CD8-positive, alpha-beta memory T cell (primary cell): ENCODE measurements at regions not wholly inside any gene's neighbourhood (a gene's known extent, or its start where the extent isn't known, plus 50 kb on each side); places are given as distances from the start of the nearest gene placed in this dataset.

Experiments
- CTCF ChIA-PET: fragments of 350-600 bp; sonication (Branson Sonifier 250); formaldehyde crosslinking; loops from one replicate; lab custom pipeline; 2021; ENCODE audit warnings: antibody characterized with exemption; lab: Charles Lee
- POLR2A ChIA-PET: fragments of 350-600 bp; sonication (Branson Sonifier 250); formaldehyde crosslinking; loops from one replicate; lab custom pipeline; 2021; ENCODE audit warnings: antibody characterized with exemption; lab: Charles Lee
- DNase-seq, 5 donors: peaks; one replicate each; pipeline versions ENCODE4 v3.0.0 to v3.0.0-alpha.2; 2020 to 2022; ENCODE audit warnings: mixed read lengths in 1 of 5
- H3K27ac ChIP-seq: one replicate; pipeline ENCODE4 v1.7.0; 2013; ENCODE audit warnings: low read depth, mild to moderate bottlenecking, low read length, moderate library complexity
- H3K27me3 ChIP-seq: 2 replicates; pipeline ENCODE4 v1.7.0; 2013; ENCODE audit warnings: low read length, mild to moderate bottlenecking; ENCODE audit not compliant: insufficient read depth, poor library complexity, severe bottlenecking
- H3K36me3 ChIP-seq: 2 replicates; pipeline ENCODE4 v1.7.0; 2013; ENCODE audit warnings: mild to moderate bottlenecking, low read length, moderate library complexity; ENCODE audit not compliant: insufficient read depth
- H3K4me1 ChIP-seq: 2 replicates; pipeline ENCODE4 v1.7.0; 2013; ENCODE audit warnings: mild to moderate bottlenecking, low read length, moderate library complexity; ENCODE audit not compliant: insufficient read depth
- H3K4me3 ChIP-seq: 2 replicates; pipeline ENCODE4 v1.7.0; 2013; ENCODE audit warnings: mild to moderate bottlenecking, low read length
- H3K9me3 ChIP-seq: 2 replicates; pipeline ENCODE4 v1.7.0; 2013; ENCODE audit warnings: mild to moderate bottlenecking, low read length
- H3K27ac Mint-ChIP-seq, 8 donors: one replicate each; pipeline ENCODE4 v1.8.0; 2020 to 2021; ENCODE audit warnings: mixed read lengths in 8 of 8, mild to moderate bottlenecking in 6 of 8, inconsistent platforms in 3 of 8, moderate library complexity in 3 of 8
- H3K27me3 Mint-ChIP-seq, 2 donors: one replicate each; pipeline ENCODE4 v1.8.0; 2020 to 2021; ENCODE audit warnings: mixed read lengths in 2 of 2, mild to moderate bottlenecking in 1 of 2, moderate library complexity in 1 of 2
- H3K36me3 Mint-ChIP-seq, 3 donors: one replicate each; pipeline ENCODE4 v1.8.0; 2020 to 2021; ENCODE audit warnings: mixed read lengths in 3 of 3, inconsistent platforms in 1 of 3, mild to moderate bottlenecking in 1 of 3
- H3K4me1 Mint-ChIP-seq, 3 donors: one replicate each; pipeline ENCODE4 v1.8.0; 2020 to 2021; ENCODE audit warnings: mixed read lengths in 3 of 3, inconsistent platforms in 1 of 3, mild to moderate bottlenecking in 1 of 3
- H3K4me3 Mint-ChIP-seq, 7 donors: one replicate each; pipeline ENCODE4 v1.8.0; 2020 to 2021; ENCODE audit warnings: mixed read lengths in 7 of 7, mild to moderate bottlenecking in 6 of 7, moderate library complexity in 4 of 7, inconsistent platforms in 2 of 7
- H3K9me3 Mint-ChIP-seq, 5 donors: one replicate each; pipeline ENCODE4 v1.8.0; 2020 to 2022; ENCODE audit warnings: mixed read lengths in 5 of 5, mild to moderate bottlenecking in 3 of 5, moderate library complexity in 2 of 5, inconsistent platforms in 1 of 5

- no peak overlapping the region for H3K4me3 ChIP-seq
- peak overlapping the region in 1 of 8 donors; percentile 7 for H3K27ac Mint-ChIP-seq
- no peak overlapping the region for H3K4me3 Mint-ChIP-seq
- H3K27me3 Mint-ChIP-seq, result no peaks in the 10 kb centered on the region
- H3K36me3 ChIP-seq, result peaks cover 8% of the 10 kb centered on the region
- no peaks in the 10 kb centered on the region for H3K27me3 ChIP-seq
- H3K9me3 ChIP-seq, result peaks cover 5% of the 10 kb centered on the region
- POLR2A ChIA-PET, result no interaction called here
- peaks cover 19 to 32% (median 19%) of the 10 kb centered on the region in 3 donors for H3K4me1 Mint-ChIP-seq
- no peak overlapping the region for H3K27ac ChIP-seq
- H3K4me1 ChIP-seq, result no peaks in the 10 kb centered on the region
- no peak for DNase-seq
- peaks cover 22 to 43% (median 37%) of the 10 kb centered on the region in 3 donors for H3K36me3 Mint-ChIP-seq
- CTCF ChIA-PET, result no interaction called here
- peaks cover 0 to 6% (median 2%) of the 10 kb centered on the region in 5 donors for H3K9me3 Mint-ChIP-seq
These were observed 91.1 kb downstream of the MPP7 start for GRCh38 chr10:28211759-28212158.

- Mint-ChIP-seq H3K4me1 (peaks cover 6 to 22% (median 18%) of the 10 kb centered on the region in 3 donors), H3K27me3 (no peaks in the 10 kb centered on the region), H3K27ac (no peak overlapping the region), H3K36me3 (peaks cover 28 to 44% (median 43%) of the 10 kb centered on the region in 3 donors), H3K9me3 (peaks cover 0 to 6% (median 2%) of the 10 kb centered on the region in 5 donors), H3K4me3 (no peak overlapping the region)
- Histone ChIP-seq H3K27ac (no peak overlapping the region), H3K4me1 (no peaks in the 10 kb centered on the region), H3K4me3 (no peak overlapping the region), H3K27me3 (no peaks in the 10 kb centered on the region), H3K9me3 (peaks cover 5% of the 10 kb centered on the region), H3K36me3 (peaks cover 8% of the 10 kb centered on the region)
- DNase-seq, result no peak
- POLR2A ChIA-PET, result no interaction called here
- CTCF ChIA-PET, result no interaction called here
These were observed 95.1 kb downstream of the MPP7 start for GRCh38 chr10:28207799-28208198.

- Histone ChIP-seq H3K4me1 (no peaks in the 10 kb centered on the region), H3K27me3 (no peaks in the 10 kb centered on the region), H3K36me3 (peaks cover under 1% of the 10 kb centered on the region), H3K4me3 (no peak overlapping the region), H3K27ac (no peak overlapping the region), H3K9me3 (no peaks in the 10 kb centered on the region)
- H3K27ac Mint-ChIP-seq, result no peak overlapping the region
- DNase-seq, result no peak
- peaks cover 0 to under 1% (median 0%) of the 10 kb centered on the region in 5 donors for H3K9me3 Mint-ChIP-seq
- H3K4me1 Mint-ChIP-seq, result peaks cover 3 to 11% (median 8%) of the 10 kb centered on the region in 3 donors
- H3K36me3 Mint-ChIP-seq, result peaks cover 15 to 44% (median 18%) of the 10 kb centered on the region in 3 donors
- no peaks in the 10 kb centered on the region for H3K27me3 Mint-ChIP-seq
- no peak overlapping the region for H3K4me3 Mint-ChIP-seq
- ChIA-PET POLR2A (no interaction called here), CTCF (no interaction called here)
These were observed 99.9 kb downstream of the MPP7 start for GRCh38 chr10:28202941-28203352.

GRCh38 chr10:28201410-28202400, 101.2 kb downstream of the MPP7 start:
- POLR2A ChIA-PET, result no interaction called here
- Mint-ChIP-seq H3K27me3 (no peaks in the 10 kb centered on the region), H3K4me1 (peaks cover 3 to 11% (median 8%) of the 10 kb centered on the region in 3 donors), H3K27ac (no peak overlapping the region), H3K9me3 (no peaks in the 10 kb centered on the region), H3K36me3 (peaks cover 7 to 49% (median 21%) of the 10 kb centered on the region in 3 donors), H3K4me3 (no peak overlapping the region)
- Histone ChIP-seq H3K36me3 (no peaks in the 10 kb centered on the region), H3K9me3 (no peaks in the 10 kb centered on the region), H3K27me3 (no peaks in the 10 kb centered on the region), H3K27ac (no peak overlapping the region), H3K4me1 (no peaks in the 10 kb centered on the region), H3K4me3 (no peak overlapping the region)
- CTCF ChIA-PET, result interaction anchor here (1.3 kb wide), 2 partner anchors 192 to 460 kb away, joined by 3 to 4 read pairs; no protein-coding TSS in a partner anchor
- DNase-seq, result no peak

GRCh38 chr10:28200775-28201174, 102.1 kb downstream of the MPP7 start:
- no peak for DNase-seq
- H3K4me3 ChIP-seq, result no peak overlapping the region
- H3K27me3 Mint-ChIP-seq, result no peaks in the 10 kb centered on the region
- H3K9me3 ChIP-seq, result no peaks in the 10 kb centered on the region
- no peak overlapping the region for H3K4me3 Mint-ChIP-seq
- H3K36me3 ChIP-seq, result no peaks in the 10 kb centered on the region
- no peak overlapping the region for H3K27ac Mint-ChIP-seq
- ChIA-PET POLR2A (no interaction called here), CTCF (interaction anchor here (0.7 to 1.3 kb wide), 3 partner anchors 193 to 459 kb away, joined by 3 to 4 read pairs (median 3); no protein-coding TSS in a partner anchor)
- H3K36me3 Mint-ChIP-seq, result peaks cover 7 to 52% (median 26%) of the 10 kb centered on the region in 3 donors
- no peaks in the 10 kb centered on the region for H3K4me1 ChIP-seq
- H3K27ac ChIP-seq, result no peak overlapping the region
- H3K27me3 ChIP-seq, result no peaks in the 10 kb centered on the region
- H3K4me1 Mint-ChIP-seq, result peaks cover 5 to 9% (median 8%) of the 10 kb centered on the region in 3 donors
- no peaks in the 10 kb centered on the region for H3K9me3 Mint-ChIP-seq

- Mint-ChIP-seq H3K36me3 (peaks cover 11 to 50% (median 23%) of the 10 kb centered on the region in 3 donors), H3K27me3 (no peaks in the 10 kb centered on the region), H3K9me3 (no peaks in the 10 kb centered on the region), H3K4me3 (no peak overlapping the region), H3K4me1 (peaks cover under 1 to 9% (median 4%) of the 10 kb centered on the region in 3 donors), H3K27ac (peak overlapping the region in 1 of 8 donors; percentile 59)
- no peaks in the 10 kb centered on the region for H3K9me3 ChIP-seq
- H3K27ac ChIP-seq, result no peak overlapping the region
- H3K36me3 ChIP-seq, result no peaks in the 10 kb centered on the region
- no peaks in the 10 kb centered on the region for H3K4me1 ChIP-seq
- no peaks in the 10 kb centered on the region for H3K27me3 ChIP-seq
- no peak for DNase-seq
- CTCF ChIA-PET, result interaction anchor here (0.7 to 1.3 kb wide), 2 partner anchors 194 to 458 kb away, joined by 3 to 4 read pairs; no protein-coding TSS in a partner anchor
- POLR2A ChIA-PET, result interaction anchor here (0.6 kb wide), 1 partner anchor 98 kb away, joined by 3 read pairs; no protein-coding TSS in a partner anchor
- no peak overlapping the region for H3K4me3 ChIP-seq
These were observed 102.9 kb downstream of the MPP7 start for GRCh38 chr10:28199941-28200340.

- no peak for DNase-seq
- H3K27me3 ChIP-seq, result no peaks in the 10 kb centered on the region
- Mint-ChIP-seq H3K27ac (no peak overlapping the region), H3K9me3 (no peaks in the 10 kb centered on the region), H3K27me3 (no peaks in the 10 kb centered on the region), H3K4me1 (peaks cover 18 to 55% (median 44%) of the 10 kb centered on the region in 3 donors), H3K4me3 (no peak overlapping the region), H3K36me3 (peaks cover 0 to 5% (median 2%) of the 10 kb centered on the region in 3 donors)
- H3K4me3 ChIP-seq, result no peak overlapping the region
- H3K36me3 ChIP-seq, result no peaks in the 10 kb centered on the region
- no peak overlapping the region for H3K27ac ChIP-seq
- ChIA-PET POLR2A (no interaction called here), CTCF (no interaction called here)
- no peaks in the 10 kb centered on the region for H3K4me1 ChIP-seq
- H3K9me3 ChIP-seq, result no peaks in the 10 kb centered on the region
These were observed 112.7 kb downstream of the MPP7 start for GRCh38 chr10:28190196-28190595.

- Mint-ChIP-seq H3K4me1 (peaks cover 18 to 53% (median 37%) of the 10 kb centered on the region in 3 donors), H3K36me3 (no peaks in the 10 kb centered on the region), H3K27me3 (no peaks in the 10 kb centered on the region), H3K27ac (no peak overlapping the region), H3K9me3 (no peaks in the 10 kb centered on the region), H3K4me3 (no peak overlapping the region)
- no peaks in the 10 kb centered on the region for H3K36me3 ChIP-seq
- H3K27me3 ChIP-seq, result no peaks in the 10 kb centered on the region
- no peak overlapping the region for H3K4me3 ChIP-seq
- H3K4me1 ChIP-seq, result no peaks in the 10 kb centered on the region
- no peak overlapping the region for H3K27ac ChIP-seq
- ChIA-PET CTCF (no interaction called here), POLR2A (no interaction called here)
- no peak for DNase-seq
- H3K9me3 ChIP-seq, result no peaks in the 10 kb centered on the region
These were observed 114.3 kb downstream of the MPP7 start for GRCh38 chr10:28188526-28188925.
